Right lobe of liver (tissue), 6 donors: ENCODE measurements at regions not wholly inside any gene's neighbourhood (a gene's known extent, or its start where the extent isn't known, plus 50 kb on each side); places are given as distances from the start of the nearest gene placed in this dataset.

ENCODE experiments used
- ATAC-seq, 4 donors: fragments of 200-7000 bp; cut with Tn5 transposase; one replicate each; pipeline ENCODE4 v1.9.1; 2020; ENCODE audit warnings: mild to moderate bottlenecking in 4 of 4, moderate library complexity in 4 of 4
- DNase-seq, 3 donors: peaks; one replicate each; pipeline ENCODE4 v3.0.0-alpha.2; 2020
- H3K27ac ChIP-seq, 3 donors: fragments of 200-600 bp; one replicate each; pipeline ENCODE4 v1.8.0; 2022
- H3K27me3 ChIP-seq, 2 donors: fragments of 200-600 bp; one replicate each; pipeline ENCODE4 v1.8.0; 2022
- H3K36me3 ChIP-seq, 4 donors: fragments of 200-600 bp; sonication (generic) in 1 of 4; one replicate each; pipeline versions ENCODE4 v1.5.1 to v1.8.0; 2017 to 2022; ENCODE audit warnings: control low read depth in 1 of 4
- H3K4me1 ChIP-seq, 4 donors: fragments of 200-600 bp; sonication (generic) in 1 of 4; one replicate each; pipeline versions ENCODE4 v1.5.1 to v1.8.0; 2017 to 2022; ENCODE audit warnings: control low read depth in 1 of 4
- H3K4me3 ChIP-seq, 3 donors: fragments of 200-600 bp; one replicate each; pipeline ENCODE4 v1.8.0; 2022
- H3K9me3 ChIP-seq, 4 donors: fragments of 200-600 bp; sonication (generic) in 1 of 4; one replicate each; pipeline versions ENCODE4 v1.5.1 to v1.8.0; 2017 to 2022; ENCODE audit warnings: control low read depth in 1 of 4
- POLR2A ChIP-seq: fragments of 450-650 bp; IDR thresholded peaks from one replicate; pipeline ENCODE4 v1.6.1; 2017; ENCODE audit warnings: antibody characterized with exemption, mild to moderate bottlenecking
- WGBS: methylation state at CpG from one replicate; pipeline ENCODE4 v1.1.6; 2018; ENCODE audit warnings: low coverage, low lambda C conversion rate; ENCODE audit not compliant: insufficient coverage; ENCODE audit errors: missing lambda C conversion rate; 5-methylcytosine and 5-hydroxymethylcytosine counted together
- intact Hi-C, 2 donors: fragments of 100-400 bp; cut with DNase I; formaldehyde crosslinking; loops; one replicate each; pipeline versions ENCODE4 v1.11.2 to v1.14.1; 2022
- TF ChIP-seq, protein P1 (sequence below), 4 donors: fragments of 200-600 bp in 3 of 4; fragments of 450-650 bp in 1 of 4; IDR thresholded peaks; one replicate each; pipeline versions ENCODE4 v1.5.1 to v1.8.0; 2016 to 2022; ENCODE audit warnings: antibody characterized with exemption in 4 of 4, mild to moderate bottlenecking in 2 of 4
- donor health status: DM: no; HTN: yes; CAD: no.
- donor health status: DM: no; HTN: no; CAD: no.
- donor health status: DM: no; HTN: no; CAD: no.
- donor health status: DM: no; HTN: yes; CAD: no.
- donor health status: DM: no; HTN: yes; CAD: no.

- intact Hi-C loops: no loop called here
- DNase-seq (no peak), ATAC-seq (no peak)
- Histone ChIP-seq H3K27me3 (no peaks in the 10 kb centered on the region), H3K4me3 (no peak overlapping the region), H3K36me3 (no peaks in the 10 kb centered on the region), H3K4me1 (no peaks in the 10 kb centered on the region), H3K9me3 (no peaks in the 10 kb centered on the region), H3K27ac (no peak overlapping the region)
- no peak for TF ChIP-seq POLR2A
- TF ChIP-seq, protein P1, sequence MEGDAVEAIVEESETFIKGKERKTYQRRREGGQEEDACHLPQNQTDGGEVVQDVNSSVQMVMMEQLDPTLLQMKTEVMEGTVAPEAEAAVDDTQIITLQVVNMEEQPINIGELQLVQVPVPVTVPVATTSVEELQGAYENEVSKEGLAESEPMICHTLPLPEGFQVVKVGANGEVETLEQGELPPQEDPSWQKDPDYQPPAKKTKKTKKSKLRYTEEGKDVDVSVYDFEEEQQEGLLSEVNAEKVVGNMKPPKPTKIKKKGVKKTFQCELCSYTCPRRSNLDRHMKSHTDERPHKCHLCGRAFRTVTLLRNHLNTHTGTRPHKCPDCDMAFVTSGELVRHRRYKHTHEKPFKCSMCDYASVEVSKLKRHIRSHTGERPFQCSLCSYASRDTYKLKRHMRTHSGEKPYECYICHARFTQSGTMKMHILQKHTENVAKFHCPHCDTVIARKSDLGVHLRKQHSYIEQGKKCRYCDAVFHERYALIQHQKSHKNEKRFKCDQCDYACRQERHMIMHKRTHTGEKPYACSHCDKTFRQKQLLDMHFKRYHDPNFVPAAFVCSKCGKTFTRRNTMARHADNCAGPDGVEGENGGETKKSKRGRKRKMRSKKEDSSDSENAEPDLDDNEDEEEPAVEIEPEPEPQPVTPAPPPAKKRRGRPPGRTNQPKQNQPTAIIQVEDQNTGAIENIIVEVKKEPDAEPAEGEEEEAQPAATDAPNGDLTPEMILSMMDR (IDR thresholded peaks at IDR 0.05): no peak
- WGBS: 88% methylated on average over 2 of the region's 2 CpGs
Observed at GRCh38 chr21:15993951-15994350, 264.2 kb downstream of the USP25 start.

GRCh38 chr21:15999741-16000140, 270.0 kb downstream of the USP25 start:
- no peaks in the 10 kb centered on the region for H3K9me3 ChIP-seq
- no peak overlapping the region for H3K27ac ChIP-seq
- no peaks in the 10 kb centered on the region for H3K4me1 ChIP-seq
- intact Hi-C loops: no loop called here
- 65% methylated on average over 2 of the region's 4 CpGs for WGBS
- no peak overlapping the region for H3K4me3 ChIP-seq
- DNase-seq: no peak
- no peaks in the 10 kb centered on the region for H3K36me3 ChIP-seq
- no peaks in the 10 kb centered on the region for H3K27me3 ChIP-seq
- no peak for ATAC-seq
- no peak for TF ChIP-seq POLR2A
- TF ChIP-seq, protein P1 (IDR thresholded peaks at IDR 0.05): no peak

DNA sequence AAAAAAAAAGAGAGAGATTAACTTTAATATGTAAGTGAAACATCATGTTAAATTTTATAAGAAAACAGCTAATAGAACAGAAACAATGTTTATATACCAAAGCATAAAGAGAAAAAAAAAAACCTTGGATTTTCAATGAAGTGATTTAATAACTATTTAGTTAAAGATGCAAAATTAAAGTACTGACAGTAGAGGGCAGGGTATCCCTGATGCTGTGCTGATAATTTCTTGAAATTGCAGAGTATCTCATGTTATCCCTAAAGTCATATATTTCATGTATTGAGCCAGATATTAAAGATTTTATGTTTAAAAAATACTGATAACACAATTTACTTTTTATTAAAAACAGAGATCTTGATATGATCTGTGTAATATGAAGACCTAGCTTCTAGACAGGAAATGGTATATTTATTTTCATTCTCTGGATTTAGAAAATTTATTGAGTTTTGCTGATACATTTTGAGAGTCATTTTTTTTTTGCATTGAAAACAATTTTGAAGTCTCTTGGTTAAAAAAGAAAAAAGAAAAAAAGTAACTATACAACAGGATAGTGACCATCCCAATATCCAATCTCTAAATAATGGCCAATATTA, 273.2 kb downstream of the USP25 start:
- ATAC-seq (peak in 1 of 4 donors; percentile 32), DNase-seq (no peak)
- Histone ChIP-seq H3K4me3 (no peak overlapping the region), H3K4me1 (no peaks in the 10 kb centered on the region), H3K9me3 (no peaks in the 10 kb centered on the region), H3K36me3 (no peaks in the 10 kb centered on the region), H3K27ac (no peak overlapping the region), H3K27me3 (no peaks in the 10 kb centered on the region)
- no peak for TF ChIP-seq POLR2A
- TF ChIP-seq, protein P1 (IDR thresholded peaks at IDR 0.05): peak; percentile 23 to 43 (median 40)
- intact Hi-C loops: no loop called here

GRCh38 chr21:16004086-16004485, 274.3 kb downstream of the USP25 start:
- Histone ChIP-seq H3K4me1 (no peaks in the 10 kb centered on the region), H3K9me3 (no peaks in the 10 kb centered on the region), H3K36me3 (no peaks in the 10 kb centered on the region), H3K4me3 (no peak overlapping the region), H3K27ac (no peak overlapping the region), H3K27me3 (no peaks in the 10 kb centered on the region)
- no peak for TF ChIP-seq POLR2A
- TF ChIP-seq, protein P1 (IDR thresholded peaks at IDR 0.05): no peak
- ATAC-seq (no peak), DNase-seq (no peak)
- WGBS: 69% methylated on average over 5 of the region's 5 CpGs
- intact Hi-C loops: no loop called here

- TF ChIP-seq, protein P1 (IDR thresholded peaks at IDR 0.05): no peak
- TF ChIP-seq POLR2A: no peak
- Histone ChIP-seq H3K27ac (no peak overlapping the region), H3K9me3 (no peaks in the 10 kb centered on the region), H3K4me3 (no peak overlapping the region), H3K27me3 (no peaks in the 10 kb centered on the region), H3K4me1 (no peaks in the 10 kb centered on the region), H3K36me3 (no peaks in the 10 kb centered on the region)
- DNase-seq (no peak), ATAC-seq (no peak)
- intact Hi-C loops: no loop called here
- WGBS: 79% methylated on average over 7 of the region's 7 CpGs
Observed at GRCh38 chr21:16004523-16004922, 274.7 kb downstream of the USP25 start.
